ENCODE measurements at regions not wholly inside any gene's neighbourhood (a gene's known extent, or its start where the extent isn't known, plus 50 kb on each side); places are given as distances from the start of the nearest gene placed in this dataset.
"Not testable (repeated sequence)": the region's sequence is repeated elsewhere in the genome, so short reads cannot be mapped to it uniquely, and the experiment has no call there.

DNA sequence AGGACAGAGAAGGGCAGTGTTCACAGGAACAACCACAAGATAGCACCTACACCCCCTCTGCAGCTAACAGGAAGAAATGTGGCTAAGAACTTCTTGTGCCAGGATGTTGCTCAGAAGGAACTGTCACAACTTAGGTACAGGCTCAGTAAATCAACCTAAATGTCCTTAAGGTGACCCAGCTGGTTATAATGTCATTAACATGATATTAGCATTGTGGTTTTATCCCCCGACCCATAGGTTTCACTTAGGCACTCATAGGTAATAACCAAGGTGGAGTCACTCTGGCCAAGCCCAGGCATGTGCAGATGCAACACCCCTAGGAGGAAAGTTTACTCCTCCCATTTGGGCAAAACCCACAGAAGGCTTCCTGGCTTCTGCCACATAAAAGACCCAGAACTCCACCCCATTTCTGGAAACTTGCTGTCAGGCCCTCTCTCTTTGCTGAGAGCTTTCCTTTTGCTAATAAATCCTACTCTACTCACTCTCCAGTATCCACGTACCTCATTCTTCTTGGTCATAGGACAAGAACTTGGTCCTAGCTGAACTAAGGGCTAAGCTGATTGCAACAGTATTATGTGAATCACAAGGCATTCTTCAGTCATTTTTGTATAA, 951.3 kb downstream of the SLITRK5 start:
- DNase-seq: no peak

DNA sequence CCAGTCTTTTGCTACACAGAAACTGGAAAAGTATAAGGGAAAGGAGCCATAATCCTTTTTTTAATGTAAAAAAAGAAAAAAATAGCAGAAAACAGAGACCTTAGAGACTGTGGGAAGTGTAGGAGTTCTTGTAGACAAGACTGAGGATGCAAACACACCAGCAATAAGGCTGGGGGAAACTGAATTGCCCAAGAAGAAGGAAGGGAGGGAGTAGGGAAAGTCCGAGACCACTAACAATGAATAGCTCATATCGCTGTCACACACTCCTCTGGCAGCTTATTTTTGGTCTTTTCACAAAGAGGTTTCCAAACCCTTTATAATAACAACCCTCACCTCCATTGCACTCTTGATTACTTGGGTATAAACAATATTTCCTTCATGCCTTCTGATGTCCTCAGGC, 952.0 kb downstream of the SLITRK5 start:
- DNase-seq: no peak

DNA sequence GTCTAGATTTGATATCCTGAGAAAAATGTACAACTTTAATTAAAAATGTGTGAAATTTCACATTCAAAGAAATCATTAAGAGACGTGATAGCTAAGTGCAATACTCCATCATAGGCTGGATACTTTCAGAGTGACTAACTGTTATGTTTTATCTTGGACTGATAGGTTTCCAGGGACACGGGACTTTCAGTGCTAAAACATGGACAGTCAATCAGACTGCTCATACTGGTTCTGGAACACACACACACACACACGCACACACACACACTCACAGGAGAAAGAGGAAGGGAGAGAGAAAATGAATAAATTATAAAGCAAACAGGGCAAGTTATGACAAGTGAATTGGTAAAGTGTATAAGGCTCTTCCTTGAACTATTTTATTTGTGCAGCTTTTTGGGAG, 955.9 kb downstream of the SLITRK5 start:
- no peak for DNase-seq

DNA sequence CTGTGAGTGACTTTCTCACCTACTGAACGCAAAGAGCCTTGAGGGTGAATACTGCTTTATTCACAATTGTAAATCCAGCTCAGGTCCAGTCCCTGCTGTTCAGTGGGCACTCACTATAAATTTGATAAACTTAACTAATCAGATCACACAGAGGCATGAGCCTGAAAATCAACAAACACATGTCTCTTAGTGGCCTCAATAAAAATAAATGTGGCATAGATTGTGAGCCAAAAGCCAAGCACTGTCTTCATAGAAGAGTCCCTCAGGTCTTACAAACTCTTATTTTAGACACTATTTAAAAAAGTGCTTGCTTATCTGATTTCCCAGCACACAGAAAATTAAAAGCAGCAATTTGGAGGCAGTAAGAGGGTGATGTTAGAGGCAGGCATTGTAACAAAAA, 957.7 kb downstream of the SLITRK5 start:
- DNase-seq: no peak

DNA sequence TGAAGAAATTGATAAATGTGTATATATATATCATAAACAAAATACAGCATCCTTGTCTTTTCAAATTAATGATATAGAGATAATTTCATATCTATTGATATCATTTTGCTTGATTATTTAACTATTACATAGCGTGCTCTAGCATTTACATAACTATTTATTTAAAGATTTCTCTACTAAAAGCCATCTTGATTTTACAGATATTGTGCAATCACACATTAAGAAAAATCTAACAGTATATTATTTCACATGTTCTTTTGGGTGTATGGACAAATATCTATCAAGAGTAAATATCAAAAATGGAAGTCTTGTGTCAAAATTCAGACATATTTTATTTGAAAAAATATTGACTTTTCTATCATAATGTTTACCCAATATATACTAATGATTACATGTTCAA, 966.8 kb downstream of the SLITRK5 start:
- no peak for DNase-seq

DNA sequence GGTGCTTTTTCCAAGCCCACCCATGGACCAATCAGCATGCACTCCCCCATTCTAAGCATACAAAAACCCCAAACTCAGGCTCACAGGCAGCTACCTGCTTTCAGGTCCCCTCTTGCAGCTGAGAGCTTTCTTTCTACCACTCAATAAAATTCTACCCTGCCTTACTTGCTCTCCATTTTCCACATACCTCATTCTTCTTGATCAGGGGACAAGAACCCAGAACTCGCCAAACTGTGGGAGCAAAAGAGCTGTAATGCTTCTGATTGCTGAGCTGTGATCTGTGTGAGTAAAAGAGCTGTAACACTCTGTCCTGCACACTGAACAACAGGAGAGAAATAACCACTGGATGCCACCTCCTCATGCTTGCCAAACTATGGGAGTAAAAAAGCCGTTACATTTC, 972.1 kb downstream of the SLITRK5 start:
- DNase-seq: no peak

DNA sequence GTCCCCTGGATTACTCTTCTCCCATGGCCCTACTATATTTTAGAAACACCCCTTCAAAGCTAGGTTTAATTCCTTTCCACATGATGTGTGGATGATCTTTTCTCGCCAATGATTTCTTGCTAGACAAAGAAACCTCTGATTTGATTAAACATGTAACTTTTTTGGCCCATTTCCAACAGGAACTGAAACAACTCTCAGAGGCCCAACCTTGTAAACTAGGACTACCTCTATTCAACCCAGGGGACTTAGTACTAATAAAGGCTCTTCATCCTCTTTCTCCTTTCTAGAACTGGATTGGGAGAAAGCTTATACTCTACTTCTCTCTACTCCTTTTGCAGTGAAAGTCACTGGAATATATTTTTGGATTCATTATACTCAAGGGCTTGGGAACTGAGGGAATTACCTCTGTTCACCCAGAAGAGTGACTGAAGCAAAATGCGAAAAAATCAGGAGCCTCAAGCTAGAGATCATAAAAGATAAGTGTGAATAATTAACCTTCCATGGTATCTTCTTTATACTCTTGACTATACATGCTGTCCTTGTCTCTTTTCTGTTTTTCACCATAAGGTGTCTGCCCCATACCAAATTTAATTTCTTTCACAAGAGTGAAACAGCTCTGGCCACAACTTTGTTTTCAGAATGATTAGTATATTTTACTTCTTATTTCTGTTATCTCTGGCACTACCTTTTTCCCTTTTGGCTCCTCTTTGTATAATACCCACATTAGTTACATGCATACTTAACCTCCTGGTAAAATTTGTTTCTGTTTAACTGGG, 977.6 kb downstream of the SLITRK5 start:
- DNase-seq: no peak

DNA sequence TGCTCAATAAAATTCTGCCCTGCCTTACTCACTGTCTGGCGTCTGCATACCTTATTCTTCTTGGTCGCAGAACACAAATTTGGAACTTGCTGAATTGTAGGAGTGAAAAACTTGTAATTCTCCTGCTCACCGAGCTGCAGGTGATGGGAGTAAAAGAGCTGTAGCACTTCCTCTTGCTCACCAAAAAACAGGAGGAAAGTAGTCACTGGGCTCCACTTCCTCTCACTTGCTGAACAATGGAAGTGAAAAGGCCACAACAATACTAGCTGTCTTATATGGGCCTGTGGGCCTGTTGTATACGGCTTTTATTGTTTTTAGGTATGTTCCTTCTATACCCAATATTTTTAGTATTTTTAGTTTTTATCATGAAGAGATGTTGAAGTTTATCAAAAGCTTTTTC, 978.7 kb downstream of the SLITRK5 start:
- no peak for DNase-seq

DNA sequence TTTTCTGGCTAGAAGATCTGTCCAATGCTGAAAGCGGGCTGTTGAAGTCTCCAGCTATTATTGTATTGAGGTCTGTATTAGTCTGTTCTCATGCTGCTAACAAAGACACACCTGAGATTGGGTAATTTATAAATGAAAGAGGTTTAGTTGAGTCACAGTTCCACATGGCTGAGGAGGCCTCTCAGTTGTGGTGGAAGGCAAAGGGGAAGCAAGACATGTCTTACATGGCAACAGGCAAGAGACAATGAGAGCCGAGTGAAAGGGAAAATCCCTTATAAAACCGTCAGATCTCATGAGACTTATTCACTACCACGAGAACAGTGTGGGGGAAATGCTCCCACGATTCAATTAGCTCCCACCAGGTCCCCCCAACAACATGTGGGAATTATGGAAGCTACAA, 980.4 kb downstream of the SLITRK5 start:
- no peak for DNase-seq

DNA sequence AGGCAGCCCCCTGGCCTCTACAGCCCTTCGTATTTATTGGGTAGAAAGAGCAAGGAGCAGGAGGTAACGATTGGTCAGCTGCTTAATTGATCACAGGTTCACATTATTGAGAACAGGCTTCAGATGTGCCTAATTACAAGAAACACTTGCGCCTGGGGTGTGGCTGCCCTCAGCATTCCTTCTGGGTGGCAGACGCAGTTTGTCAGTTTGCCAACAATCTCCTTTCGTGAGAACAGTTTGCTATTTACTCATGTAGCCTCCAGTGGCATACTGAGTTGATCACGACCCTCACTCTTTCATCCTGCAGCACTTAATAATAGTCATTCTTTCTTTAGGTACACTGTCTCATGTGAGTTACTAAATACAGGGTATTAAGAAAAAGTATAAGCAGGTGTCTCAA, 985.6 kb downstream of the SLITRK5 start:
- DNase-seq: no peak

DNA sequence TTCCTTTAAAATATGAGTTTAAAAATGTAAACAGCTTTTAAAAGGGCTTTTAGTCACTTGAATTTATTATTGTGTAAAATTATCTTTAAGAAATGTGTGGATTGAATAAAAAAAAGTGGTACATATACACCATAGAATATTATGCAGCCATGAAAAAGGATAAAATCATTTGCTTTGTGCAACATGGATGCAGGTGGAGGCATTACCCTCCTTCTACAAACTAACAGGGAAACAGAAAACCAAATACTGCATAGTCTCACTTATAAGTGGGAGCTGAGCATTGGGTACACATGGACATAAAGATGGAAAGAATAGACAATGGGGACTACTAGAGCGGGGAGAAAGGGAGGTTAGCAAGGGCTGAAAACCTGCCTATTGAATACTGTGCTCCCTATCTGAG, 999.3 kb downstream of the SLITRK5 start:
- no peak for DNase-seq

DNA sequence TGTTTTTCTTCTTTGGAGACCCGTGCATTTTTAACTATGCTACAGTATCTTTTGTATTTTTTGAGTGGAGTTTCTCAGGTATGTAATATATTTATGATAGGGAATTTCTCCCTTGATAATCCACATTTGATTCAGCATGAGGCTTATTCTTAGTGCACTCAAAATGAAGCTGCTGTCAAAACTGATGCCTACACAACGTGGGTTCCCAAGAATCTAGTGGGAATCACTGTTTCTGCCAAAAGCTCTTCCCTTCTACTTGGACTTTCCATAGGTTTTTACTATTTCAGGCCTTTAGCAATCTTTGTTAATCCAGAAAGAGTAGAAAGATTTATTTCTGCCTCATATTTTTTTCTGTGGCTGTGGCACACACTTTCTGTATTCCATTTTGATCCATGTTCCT, 1003.7 kb downstream of the SLITRK5 start:
- DNase-seq: no peak

DNA sequence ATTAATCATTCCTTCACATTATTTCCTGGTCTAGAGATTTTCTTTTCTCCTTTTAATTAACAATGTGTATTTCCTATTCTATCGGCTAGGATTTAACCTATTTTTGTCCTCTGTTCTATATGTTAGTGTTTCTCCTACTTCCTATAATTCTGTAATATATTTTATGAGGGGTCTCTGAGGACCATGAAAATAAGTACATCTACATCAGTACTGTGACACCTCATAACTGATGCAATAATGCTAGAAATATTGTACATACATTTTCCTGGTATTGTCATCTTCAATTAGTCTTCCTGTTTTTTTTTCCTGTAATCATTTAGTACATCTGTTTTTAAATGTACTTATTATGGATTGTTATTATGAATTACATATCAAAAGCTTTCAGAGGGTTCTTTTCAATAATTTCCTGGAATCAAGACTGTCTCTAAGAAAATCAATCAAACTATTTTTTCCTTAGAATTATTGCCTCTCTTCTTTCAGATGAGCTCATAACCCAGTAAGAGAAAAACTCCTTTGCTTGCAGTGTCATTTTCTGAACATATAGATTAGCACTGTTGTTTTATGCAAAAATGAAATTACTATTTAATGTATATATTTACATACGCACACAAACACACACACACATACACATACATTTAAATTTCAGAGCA, 1004.3 kb downstream of the SLITRK5 start:
- no peak for DNase-seq

DNA sequence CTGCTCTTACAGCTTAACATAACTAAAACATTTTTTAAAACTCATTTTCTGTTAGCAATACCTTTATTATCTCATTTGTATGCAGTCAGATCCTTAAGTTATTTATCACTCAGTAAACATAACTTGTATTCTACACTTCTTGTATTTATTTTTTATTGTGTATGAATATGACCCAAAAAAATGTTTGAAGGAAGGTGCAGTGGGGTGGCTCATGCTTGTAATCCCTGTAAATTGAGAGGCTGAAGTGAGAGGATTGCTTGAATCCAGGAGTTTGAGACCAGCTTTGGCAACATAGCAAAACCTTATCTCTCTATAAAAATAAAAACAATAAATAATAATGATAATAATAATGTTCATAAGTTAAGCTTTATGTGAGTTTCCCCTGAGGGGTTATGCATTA, 1004.8 kb downstream of the SLITRK5 start:
- DNase-seq: no peak

DNA sequence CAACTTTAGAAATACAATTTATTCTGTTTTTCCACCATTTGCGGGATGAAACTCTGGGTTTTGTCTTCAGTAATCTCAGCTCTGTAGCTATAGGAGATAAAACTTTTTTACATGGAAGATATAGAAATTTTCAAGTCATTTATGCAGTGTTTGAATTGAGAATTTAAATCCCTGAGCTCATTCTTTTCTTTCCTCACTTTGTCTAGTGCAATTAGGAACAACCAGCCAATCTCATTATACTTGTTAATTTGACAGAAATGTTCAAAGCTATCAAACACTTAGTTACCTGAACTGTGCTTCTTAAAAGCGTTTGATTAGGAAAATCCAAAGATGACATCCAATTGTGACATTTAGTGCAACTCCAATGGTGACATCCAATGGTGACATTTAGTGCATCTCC, 1014.3 kb downstream of the SLITRK5 start:
- no peak for DNase-seq

DNA sequence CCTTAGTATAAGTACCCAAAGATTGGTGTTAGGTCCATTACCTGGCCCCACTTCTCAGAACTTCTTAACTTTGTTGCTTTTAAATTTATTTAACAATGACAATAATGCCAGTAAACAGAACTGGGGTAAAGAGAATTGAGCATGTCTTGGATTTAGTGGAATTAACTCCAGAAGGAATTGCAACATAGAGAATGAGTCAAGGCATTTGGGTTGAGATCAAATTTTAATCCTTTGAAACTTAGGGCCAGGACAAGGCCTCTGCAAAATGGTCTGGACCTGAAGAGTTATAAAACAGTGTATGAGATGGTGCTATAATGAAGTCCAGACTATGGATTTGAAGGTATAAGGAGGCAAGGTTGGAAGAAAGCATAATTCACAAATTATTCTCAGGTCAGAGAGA, 1030.4 kb downstream of the SLITRK5 start:
- DNase-seq: no peak

DNA sequence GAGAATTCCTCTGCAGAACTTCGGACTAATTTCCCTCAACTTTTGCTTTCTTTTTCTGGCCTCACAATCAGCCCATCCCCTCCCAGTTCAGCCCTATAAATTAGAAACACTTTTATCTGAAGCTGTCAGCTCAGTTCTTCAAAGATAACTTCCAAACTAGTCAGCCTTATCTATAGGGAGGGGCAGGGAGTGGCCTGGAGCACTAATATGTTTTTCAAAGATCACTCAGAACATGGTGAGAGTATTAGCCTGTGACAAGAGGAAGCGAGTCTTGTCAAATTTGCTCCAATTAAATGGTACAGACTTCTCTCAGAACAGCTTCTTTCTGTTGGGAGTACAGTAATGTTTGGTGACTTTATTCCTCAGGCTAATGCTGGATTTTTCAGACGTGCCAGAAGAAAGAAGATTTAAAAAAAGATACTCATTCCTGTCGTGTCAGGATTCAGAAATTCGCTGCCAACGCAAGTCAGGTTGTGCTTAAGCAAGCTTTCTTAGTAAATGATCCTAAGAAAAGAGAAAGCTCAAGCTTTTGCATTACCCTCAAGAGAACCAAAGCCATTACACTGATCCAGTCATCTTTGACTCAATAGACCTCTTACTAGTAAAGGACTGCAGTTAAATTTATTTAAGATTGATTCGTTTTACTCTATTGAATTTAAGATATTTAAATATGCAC, 1033.6 kb downstream of the SLITRK5 start:
- no peak for DNase-seq

DNA sequence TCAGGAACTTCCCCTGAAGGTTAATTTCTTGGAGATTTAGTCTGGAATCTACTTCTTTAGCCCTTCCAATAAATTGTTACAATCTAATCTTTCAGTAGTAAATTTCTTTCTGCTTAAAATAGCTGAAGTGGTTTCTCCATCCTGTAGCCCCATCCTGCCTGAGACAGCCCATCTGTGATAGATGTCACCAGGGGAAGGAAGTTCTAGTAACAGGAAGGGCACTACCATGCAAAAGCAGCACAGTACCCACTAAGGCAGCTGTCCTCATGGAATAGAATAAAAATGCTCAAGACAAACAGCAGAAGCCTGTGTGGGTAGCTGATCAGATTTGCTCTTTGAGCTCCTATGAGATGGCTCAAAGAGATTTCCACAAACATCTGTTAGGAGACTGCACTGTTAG, 1036.5 kb downstream of the SLITRK5 start:
- no peak for DNase-seq

DNA sequence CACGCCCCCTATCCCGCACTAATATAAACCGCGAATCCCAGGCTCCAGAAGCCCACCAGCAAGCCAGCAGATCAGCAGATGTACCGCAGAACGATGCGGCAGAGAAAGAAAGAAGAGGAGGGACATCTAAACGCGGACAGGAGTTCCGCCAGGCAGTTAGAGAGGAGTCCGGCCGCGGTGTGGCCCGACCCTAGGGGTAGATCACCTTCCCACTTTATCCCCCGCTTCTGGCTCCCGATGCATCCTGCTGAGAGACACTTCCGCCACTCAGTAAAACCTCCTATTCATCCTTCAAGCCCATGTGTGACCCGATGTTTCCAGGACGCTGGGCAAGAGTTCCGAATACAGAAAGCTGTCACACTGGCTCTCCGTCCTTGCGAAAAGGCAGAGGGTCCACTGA, 1046.8 kb downstream of the SLITRK5 start:
- DNase-seq: no peak

DNA sequence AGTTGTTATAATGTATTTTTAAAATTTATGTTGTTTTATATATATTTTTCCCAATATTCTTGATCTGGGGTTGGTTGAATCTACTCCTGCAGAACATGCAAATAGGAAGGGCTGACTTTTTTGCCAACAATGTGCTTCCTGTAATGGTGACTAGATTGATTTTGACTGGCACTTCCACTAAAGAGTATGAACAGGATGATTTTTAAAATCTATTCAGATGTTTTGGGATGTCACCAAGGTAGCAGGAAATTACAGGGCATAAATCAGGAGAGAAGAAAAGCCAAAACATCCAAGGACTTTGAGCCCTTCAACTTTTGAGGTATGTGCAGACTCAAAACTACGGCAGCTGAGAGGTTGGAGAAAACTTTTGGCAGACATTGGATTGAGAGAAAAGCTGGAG, 1047.6 kb downstream of the SLITRK5 start:
- no peak for DNase-seq

DNA sequence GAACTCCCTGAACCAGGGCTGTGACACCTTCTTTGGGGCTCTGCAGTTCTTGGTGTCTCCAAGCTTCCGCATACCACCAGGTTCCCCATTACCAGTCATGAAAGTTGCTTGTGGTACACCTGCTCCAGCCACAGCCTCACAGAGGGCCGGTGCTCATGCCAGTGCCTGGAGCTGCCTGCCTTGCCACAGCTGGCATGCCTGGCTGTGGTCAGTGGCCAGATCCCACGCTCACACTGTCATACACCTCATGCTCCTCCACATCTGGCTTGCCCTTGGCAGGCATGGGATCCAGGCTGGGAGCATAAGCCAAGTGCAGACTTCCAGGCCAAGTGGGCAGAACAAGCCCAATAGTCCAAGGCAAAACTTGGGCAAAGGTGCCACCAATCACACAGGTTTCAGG, 1054.9 kb downstream of the SLITRK5 start:
- DNase-seq: no peak

DNA sequence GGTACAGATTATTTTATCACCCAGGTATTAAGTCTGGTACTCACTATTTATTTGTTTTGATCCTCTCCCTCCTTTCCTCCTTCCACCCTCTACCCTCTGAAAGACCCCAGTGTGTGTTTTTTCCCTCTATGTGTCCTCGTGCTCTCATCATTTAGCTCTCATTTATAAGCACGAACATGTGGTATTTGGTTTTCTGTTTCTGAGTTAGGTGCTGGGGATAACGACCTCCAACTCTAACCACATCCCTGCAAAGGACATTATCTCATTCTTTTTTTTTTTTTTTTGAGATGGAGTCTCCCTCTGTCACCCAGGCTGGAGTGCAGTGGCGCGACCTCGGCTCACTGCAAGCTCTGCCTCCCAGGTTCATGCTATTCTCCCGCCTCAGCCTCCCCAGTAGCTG, 1056.1 kb downstream of the SLITRK5 start:
- not testable (repeated sequence) for DNase-seq

DNA sequence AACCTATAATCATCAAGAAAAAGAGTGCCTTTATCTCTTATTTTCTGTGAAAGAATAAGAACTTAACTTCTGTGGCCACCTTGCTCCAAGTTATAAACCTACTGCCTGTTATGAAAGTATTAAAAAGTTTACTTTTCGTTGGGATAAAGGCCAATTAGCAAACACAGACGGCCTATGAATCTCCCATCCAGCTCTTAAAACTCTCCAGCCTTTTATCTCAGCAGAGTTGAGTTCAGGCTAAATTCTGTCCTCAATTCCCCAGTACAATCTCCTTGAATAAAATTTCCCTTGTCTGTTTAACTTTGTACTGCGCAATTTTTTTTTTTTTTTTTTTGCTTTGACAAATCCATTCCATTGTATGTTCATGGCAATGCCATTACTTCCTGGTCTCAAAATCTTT, 1058.4 kb downstream of the SLITRK5 start:
- no peak for DNase-seq

DNA sequence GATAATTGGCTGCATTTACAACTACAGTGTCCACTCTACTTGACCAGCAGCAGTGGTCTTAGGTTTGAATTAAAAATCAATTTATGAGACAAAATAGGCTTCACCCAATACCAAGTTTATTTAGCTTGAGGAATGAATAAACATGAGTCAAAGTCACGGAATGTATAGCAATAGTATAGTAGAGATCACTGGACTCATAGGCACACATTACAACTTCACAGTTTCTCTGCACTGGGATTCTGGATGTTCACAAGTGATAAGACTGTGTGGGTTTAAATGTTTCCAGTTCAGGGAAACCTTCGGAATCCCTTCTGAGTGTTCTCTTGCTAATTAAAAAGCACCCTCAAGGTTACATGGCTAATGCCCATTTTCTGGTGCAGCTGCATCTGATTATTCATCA, 1064.9 kb downstream of the SLITRK5 start:
- no peak for DNase-seq

All from NCI-H1417 treated with DMSO at 0.1 percent for 48 hours (cell line).